Thyroid gland (tissue), 4 donors: ENCODE measurements at regions not wholly inside any gene's neighbourhood (a gene's known extent, or its start where the extent isn't known, plus 50 kb on each side); places are given as distances from the start of the nearest gene placed in this dataset.

Experiments used
- POLR2A ChIP-seq, 2 donors: fragments of 450-650 bp; IDR thresholded peaks; one replicate each; pipeline ENCODE4 v1.6.1; 2017; ENCODE audit warnings: antibody characterized with exemption in 2 of 2, mild to moderate bottlenecking in 2 of 2, moderate library complexity in 1 of 2
- TF ChIP-seq, protein P1 (sequence below), 6 experiments: fragments of 200-600 bp in 3 of 6; fragments of 450-650 bp in 3 of 6; sonication (generic) in 3 of 6; IDR thresholded peaks; one replicate each; pipeline ENCODE4 v1.5.1; 2016 to 2019; ENCODE audit warnings: antibody characterized with exemption in 6 of 6, mild to moderate bottlenecking in 2 of 6, inconsistent platforms in 1 of 6, moderate library complexity in 1 of 6

DNA sequence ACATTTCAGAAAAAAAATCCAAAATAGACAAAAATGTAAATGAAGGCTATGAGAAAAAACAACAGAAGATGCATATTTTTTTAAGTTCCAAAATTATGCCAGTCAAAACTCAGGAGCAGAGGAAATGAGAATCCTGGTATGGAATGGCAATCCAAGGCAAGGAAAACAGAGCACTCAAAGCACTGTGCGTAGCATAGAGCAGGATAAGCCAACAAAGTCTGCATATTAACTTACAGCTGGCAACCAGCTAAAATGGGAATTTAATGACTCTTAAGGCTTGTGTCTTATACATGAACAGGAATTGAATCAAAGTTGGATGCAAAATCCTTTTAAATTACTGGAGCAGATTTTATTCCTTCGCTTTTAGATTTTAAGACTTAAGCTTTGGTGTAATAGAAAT lies 203.5 kb upstream of the DAPK1 start:
- TF ChIP-seq, protein P1, sequence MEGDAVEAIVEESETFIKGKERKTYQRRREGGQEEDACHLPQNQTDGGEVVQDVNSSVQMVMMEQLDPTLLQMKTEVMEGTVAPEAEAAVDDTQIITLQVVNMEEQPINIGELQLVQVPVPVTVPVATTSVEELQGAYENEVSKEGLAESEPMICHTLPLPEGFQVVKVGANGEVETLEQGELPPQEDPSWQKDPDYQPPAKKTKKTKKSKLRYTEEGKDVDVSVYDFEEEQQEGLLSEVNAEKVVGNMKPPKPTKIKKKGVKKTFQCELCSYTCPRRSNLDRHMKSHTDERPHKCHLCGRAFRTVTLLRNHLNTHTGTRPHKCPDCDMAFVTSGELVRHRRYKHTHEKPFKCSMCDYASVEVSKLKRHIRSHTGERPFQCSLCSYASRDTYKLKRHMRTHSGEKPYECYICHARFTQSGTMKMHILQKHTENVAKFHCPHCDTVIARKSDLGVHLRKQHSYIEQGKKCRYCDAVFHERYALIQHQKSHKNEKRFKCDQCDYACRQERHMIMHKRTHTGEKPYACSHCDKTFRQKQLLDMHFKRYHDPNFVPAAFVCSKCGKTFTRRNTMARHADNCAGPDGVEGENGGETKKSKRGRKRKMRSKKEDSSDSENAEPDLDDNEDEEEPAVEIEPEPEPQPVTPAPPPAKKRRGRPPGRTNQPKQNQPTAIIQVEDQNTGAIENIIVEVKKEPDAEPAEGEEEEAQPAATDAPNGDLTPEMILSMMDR (IDR thresholded peaks at IDR 0.05): no peak
- TF ChIP-seq POLR2A (IDR thresholded peaks at IDR 0.05): no peak
